AG20443 (cell line): ENCODE measurements at regions not wholly inside any gene's neighbourhood (a gene's known extent, or its start where the extent isn't known, plus 50 kb on each side); places are given as distances from the start of the nearest gene placed in this dataset.
"Not testable (repeated sequence)": the region's sequence is repeated elsewhere in the genome, so short reads cannot be mapped to it uniquely, and the experiment has no call there.

ENCODE experiments used
- DNase-seq: peaks from one replicate; pipeline ENCODE4 v3.0.0; 2012; ENCODE audit warnings: low spot score, mixed read lengths

DNA sequence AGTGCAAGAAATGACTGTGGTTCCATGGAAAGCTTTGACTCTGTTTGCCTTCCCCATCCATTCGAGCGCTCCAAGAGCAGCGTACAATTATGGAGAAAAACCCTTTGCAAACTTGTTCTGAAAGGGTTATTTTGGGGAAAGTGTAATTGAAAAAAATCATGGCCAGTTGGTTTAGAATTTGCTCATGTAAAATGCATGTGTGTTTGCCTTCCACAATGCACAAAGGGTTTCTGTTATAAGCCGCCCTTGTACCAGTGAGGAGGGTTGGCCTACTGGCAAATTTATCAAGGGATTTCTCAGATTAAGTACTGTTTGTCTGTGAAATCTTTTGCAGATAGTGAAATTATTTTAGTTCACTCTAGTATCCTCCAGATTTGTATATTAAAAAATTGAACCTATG lies 62.7 kb upstream of the PELI2 start:
- DNase-seq = no peak

DNA sequence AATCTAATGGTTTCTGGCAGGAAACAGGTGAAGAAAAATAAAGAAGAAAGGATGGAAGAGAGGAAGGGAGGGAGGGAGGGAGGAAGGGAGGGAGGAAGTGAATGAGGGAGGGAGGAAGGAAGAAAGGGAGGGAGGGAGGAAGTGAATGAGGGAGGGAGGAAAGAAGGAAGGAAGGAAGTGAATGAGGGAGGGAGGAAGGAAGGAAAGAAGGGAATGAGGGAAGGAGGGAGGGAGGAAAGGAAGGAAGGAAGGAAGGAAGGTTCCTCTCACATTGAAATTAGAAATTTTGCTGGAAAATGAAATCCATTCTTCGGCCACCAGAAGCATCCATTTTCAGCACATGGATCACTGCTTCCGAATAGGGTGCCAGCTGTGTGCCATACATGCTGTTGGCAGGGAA lies 62.2 kb upstream of the PELI2 start:
- DNase-seq = no peak

DNA sequence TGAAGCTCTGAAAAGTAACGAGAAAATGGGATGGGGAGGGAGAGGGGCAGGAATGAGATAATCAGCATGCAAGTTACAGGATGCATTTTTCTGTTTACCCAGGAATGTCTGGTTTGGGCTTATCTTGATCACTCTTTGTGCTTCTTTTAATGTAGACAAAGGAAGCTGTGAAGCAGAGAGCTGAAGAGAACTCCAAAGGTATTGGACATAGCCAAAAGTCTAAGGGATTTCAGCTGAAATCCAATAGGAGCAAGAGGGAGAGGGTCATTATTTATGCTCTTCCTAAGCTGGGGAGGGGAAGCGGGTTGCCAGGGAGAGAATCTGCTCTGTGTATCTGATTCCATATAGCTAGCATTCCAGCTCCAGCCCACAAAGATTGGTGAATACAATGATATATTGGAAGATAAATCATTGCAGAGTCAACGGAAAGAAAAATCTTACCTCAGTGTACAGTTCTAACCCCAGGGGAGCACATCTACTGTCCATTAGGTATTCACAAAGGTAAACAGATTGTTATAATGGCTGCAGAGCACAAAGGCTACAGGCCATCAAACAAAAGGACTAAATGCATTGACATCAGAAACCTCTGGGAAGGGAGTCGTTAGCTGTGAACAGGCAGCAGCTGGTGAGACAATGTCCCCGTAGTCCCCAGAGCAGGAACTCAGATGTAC lies 61.0 kb upstream of the PELI2 start:
- DNase-seq = no peak

GRCh38 chr14:56057767-56058166 lies 60.4 kb upstream of the PELI2 start:
- DNase-seq = no peak

GRCh38 chr14:56059054-56059453 lies 59.2 kb upstream of the PELI2 start:
- DNase-seq = no peak

GRCh38 chr14:56061051-56061450 lies 57.2 kb upstream of the PELI2 start:
- no peak for DNase-seq

DNA sequence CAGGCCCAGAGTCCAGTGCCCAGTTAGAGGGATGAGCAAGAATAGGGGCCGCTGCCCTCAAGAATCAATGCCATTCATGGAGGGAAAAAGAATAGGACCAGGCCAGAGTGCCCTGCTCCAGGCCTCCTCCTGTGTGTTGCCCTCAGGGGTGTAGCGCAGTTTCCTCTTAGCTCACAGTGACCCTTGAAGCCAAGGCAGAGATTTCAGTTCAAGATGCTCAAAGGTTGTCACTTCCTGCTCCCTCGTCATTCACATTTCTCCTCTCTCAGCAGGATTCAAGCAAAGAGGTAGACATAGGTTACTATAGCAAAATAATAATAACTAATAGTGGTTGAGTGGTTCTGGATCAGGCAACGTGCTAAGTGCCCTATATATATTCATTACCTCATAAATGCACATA lies 55.1 kb upstream of the PELI2 start:
- DNase-seq = no peak

DNA sequence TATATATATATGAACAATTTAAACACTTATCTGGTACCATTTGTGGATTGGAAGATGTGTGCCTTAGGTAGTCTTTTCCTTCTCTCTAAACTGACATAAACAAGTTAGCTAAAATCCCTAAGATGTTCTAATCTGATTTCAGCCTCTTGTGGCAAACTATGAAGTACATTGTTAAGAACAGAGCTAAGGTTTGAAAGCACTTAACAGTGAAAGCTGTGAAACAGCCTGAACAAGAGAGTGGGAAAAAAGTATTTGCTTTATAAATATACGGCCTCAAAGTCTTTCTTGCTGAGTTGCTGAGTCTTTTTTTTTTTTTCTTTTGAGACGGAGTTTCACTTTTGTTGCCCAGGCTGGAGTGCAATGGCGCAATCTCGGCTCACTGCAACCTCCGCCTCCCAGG lies 53.7 kb upstream of the PELI2 start:
- no peak for DNase-seq

DNA sequence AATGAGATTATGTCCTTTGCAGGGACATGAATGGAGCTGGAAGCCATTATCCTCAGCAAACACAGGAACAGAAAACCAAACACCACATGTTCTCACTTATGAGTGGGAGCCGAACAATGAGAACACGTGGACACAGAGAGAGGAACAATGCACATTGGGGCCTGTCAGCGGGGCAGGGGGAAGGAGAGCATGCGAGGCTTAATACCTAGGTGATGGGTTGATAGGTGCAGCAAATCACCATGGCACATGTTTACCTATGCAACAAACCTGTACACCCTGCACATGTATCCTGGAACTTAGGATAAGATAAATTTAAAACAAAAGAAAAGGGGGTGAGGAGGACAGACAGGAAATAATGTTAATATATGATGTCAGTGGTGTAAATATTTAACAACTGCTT lies 53.0 kb upstream of the PELI2 start:
- not testable (repeated sequence) for DNase-seq

GRCh38 chr14:56065621-56066290 lies 52.5 kb upstream of the PELI2 start:
- DNase-seq = no peak
